T-helper 2 cell (primary cell): ENCODE measurements at regions not wholly inside any gene's neighbourhood (a gene's known extent, or its start where the extent isn't known, plus 50 kb on each side); places are given as distances from the start of the nearest gene placed in this dataset.
"Not testable (repeated sequence)": the region's sequence is repeated elsewhere in the genome, so short reads cannot be mapped to it uniquely, and the experiment has no call there.

Source experiments
- DNase-seq, 5 experiments: peaks; one replicate each; pipeline versions ENCODE4 v3.0.0 to v3.0.0-alpha.2; 2012 to 2022

- DNase-seq = no peak
These were observed 1169.0 kb upstream of the ATXN8OS start for GRCh38 chr13:68938639-68939038.

DNA sequence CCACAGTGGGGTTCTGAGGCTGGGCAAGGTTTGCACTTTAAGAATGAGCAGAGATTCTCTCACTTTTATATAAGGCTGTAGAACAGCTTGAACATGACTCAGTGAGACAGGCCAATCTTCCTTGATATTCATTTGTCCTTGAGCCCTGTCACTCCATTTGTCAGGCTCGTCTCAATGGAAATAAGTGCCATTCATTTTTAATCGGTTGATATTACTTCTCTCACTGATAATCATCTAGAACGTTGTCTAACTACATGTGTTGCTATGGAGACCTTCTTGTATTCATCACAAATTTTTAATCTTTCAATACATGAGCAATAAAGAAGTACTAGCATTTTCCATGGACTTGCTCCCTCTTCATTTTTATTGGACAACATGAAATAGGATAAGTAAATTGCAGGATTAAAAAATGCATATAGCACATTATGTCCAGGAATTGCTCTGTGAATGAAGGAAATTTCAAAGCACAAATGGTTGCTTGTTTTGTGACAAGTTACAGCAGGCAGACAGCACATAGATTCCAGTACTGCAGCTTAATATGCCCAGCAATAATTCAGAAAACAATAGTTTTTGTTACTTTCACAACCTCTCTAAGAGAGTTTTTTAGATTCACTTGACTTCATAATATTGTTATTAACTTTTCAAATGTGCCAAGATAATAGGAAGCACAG, 1178.4 kb upstream of the ATXN8OS start:
- DNase-seq = no peak

DNA sequence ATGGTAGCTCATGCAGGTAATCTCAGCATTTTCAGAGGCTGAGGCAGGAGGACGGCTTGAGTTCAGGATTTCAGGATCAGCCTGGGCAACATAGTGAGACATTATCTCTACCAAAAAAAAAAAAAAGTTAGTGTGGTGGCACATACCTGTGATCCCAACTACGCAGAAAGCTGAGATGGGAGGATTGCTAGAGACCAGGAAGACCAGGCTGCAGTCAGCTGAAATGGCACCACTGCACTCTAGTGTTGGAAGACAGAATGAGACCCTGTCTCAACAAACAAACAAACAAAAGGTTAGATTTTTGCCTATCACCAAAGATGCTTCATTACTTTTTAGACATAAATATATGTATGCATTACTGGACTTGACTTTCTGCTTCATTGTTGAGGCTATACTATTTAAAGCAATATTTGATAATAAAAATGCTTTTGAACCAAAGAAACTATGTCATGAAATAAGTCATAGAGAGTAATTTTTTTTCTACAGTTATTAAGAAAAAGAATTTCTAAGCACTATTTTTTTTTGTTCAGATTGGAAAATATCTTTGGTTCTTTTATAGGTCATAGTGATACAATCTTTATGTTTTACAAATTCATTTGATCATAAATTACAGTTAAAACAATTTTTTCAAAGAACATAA, 1180.1 kb upstream of the ATXN8OS start:
- DNase-seq = no peak

DNA sequence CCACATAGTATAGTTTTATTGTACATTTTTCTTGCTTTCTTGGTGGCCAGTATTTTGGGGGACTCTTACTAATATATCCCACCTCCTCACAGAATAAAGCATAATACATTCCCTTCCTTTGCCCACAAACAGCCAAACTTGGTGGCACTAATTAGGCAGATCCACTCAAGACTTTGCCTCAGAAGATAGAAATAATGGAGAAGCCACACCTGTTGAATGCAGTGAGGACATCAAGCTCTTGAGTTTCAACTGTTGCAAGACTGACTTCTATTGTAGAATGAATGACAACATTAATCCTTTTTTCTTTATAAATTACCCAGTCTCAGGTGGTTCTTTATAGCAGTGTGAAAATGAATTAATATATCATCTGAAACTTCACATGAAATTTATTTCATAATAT, 1183.6 kb upstream of the ATXN8OS start:
- DNase-seq = no peak

DNA sequence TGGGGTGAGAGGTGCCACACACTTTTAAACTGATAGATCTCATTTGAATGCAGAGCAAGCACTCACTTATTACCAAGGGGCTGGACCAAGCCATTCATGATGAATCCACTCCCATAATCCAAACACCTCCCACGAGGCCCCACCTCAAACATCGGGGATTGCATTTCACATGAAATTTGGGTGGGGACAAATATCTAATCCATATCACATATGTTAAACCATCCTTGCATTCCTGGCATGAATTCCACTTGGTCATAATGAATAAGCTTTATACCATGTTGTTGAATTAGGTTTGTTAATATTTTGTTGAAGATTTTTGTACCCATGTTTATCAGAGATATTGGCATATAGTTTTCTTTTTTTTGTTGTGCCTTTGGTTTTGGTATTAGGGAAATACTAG, 1198.7 kb upstream of the ATXN8OS start:
- no peak for DNase-seq

GRCh38 chr13:68905186-68905585, 1202.4 kb upstream of the ATXN8OS start:
- no peak for DNase-seq

DNA sequence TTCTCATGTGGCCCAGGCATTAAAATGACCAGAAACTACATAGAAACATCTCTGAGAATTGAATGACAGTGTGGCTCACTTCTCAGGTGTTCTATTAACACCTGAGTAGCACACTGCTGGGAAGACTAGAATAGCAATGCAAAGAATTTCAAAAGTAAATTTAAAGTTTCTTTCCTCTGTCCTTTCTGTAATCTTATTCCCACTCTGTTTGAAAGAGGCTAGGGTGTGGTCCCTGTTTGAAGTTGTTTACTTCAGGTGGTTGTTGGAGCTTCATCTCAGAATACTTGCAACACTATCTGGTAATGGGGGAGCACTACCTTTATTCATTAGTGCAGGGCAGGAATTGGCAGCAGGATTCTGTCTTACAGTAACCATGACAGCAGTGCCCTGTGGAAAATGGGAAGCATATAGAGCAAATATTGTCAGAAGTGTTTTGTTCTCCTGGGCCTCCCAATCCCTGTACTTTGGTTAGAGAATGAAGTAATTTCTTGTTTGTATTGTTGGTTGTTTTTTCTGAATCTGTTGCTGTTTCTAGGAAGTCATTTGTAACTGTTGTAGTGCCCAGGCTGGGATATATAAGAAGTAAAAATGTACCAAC, 1210.2 kb upstream of the ATXN8OS start:
- no peak for DNase-seq

DNA sequence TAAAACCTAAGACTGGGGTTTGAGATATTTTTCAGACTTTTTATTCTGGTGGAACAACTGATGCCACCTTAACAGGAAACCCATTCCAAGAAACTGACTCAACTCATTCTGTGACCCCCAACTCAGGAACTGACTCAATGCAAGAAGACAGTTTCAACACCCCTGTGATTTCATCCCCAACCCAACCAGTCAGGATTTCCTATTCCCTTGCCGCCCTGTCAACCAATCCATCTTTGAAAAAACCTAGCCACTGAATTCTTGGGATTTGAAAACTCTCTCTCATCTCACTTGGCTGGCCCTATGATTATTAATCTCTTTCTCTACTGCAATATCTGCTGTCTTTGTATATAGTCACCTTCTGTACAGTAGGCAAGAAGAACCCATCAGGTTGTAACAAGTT, 1211.9 kb upstream of the ATXN8OS start:
- DNase-seq = no peak

GRCh38 chr13:68893721-68894120, 1213.9 kb upstream of the ATXN8OS start:
- DNase-seq = not testable (repeated sequence)

GRCh38 chr13:68892596-68892995, 1215.0 kb upstream of the ATXN8OS start:
- DNase-seq = not testable (repeated sequence)

GRCh38 chr13:68890101-68890500, 1217.5 kb upstream of the ATXN8OS start:
- not testable (repeated sequence) for DNase-seq

DNA sequence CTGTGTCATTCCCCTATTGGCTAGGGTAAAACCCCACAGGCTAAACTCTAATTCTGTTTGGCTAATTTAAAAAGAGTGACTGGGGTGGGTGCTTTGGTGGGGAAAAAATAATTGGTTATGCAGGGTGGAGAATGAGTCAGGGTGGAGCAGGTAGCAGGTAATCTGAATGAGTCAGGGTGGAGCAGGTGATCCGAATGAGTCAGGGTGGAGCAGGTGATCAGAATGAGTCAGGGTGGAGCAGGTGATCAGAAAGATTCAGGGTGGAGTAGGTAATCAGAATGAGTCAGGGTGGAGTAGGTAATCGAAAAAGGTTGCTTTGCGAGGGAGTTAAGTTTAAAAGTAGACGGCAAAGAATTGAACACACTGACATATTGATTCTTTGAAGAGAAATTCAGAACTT, 1218.8 kb upstream of the ATXN8OS start:
- DNase-seq = no peak

DNA sequence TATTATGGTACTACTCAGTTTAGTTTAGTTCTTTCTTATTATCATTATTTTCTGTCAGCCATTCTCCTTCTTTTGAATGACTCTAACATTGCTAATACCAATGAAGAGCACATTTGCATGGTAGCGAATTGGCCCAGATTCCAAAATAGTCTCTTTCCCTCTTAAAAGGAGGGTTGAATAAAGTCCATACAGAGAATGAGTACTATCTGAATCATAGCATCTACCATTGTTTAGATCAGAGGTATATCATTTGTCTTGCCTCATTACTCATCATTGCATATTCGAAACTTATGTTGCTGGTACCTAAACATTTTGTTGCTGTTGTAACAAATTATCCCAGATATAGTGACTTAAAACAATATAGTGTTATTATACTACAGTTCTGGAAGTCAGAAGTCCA, 1235.3 kb upstream of the ATXN8OS start:
- no peak for DNase-seq

DNA sequence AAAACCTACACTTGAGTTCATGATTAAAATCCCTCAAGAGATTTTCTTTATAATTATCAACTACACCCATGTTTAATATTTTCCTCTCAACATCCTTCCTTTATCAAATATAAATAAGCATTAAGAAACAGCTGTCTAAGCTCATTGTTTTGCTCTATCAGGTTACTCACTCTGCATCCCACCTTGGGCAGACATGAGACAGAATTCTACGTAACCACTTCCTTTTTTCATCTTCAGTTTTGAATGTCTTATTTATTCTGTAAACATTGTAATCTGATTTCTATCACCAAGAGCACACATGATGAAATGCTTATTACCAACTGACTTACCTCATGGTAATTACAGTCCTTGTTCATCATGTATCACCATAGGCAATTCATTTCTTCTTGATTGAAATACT, 1256.6 kb upstream of the ATXN8OS start:
- no peak for DNase-seq

- no peak for DNase-seq
These were observed 1257.5 kb upstream of the ATXN8OS start for GRCh38 chr13:68850160-68850559.

GRCh38 chr13:68846663-68847062, 1261.0 kb upstream of the ATXN8OS start:
- DNase-seq = no peak

DNA sequence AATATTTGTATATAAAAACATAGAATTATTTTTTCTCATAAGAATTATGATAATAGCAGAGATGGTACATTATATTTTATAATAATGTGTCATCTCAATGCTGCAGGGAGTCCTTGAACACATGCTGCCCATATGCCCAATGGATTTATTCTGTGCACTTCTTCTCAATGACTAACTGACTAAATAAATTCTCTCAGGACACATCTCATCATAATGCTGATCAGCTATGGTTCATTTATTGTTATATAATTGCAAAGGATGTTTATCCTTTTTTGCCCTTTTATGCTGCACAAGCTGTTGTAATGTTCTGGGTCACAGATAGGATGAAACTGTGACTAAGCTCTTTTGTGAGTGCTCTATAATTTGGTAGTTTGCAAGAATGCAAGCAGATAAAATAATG, 1273.3 kb upstream of the ATXN8OS start:
- DNase-seq = no peak

- DNase-seq = no peak
These were observed 1290.9 kb upstream of the ATXN8OS start for GRCh38 chr13:68816715-68817114.

- DNase-seq = no peak
These were observed 1294.3 kb upstream of the ATXN8OS start for GRCh38 chr13:68813180-68813796.

DNA sequence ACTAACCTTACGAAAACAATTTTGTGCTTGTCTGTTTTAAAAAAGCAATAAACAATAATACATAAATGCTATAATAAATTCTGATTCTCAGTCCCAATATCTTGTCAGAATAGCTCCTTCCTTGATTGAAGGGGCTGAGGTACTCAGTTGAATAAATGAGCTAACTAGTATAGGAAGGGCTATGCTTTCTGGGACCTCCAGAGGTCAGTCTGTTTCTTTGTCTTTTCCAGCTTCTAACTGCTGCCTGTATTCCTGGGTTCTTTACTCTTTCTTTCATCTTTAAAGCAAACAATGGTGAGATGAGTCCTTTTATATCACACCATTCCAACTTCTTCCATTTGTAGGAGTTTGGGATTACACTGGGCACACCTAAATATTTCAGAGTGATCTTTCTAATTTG, 1297.0 kb upstream of the ATXN8OS start:
- no peak for DNase-seq

DNA sequence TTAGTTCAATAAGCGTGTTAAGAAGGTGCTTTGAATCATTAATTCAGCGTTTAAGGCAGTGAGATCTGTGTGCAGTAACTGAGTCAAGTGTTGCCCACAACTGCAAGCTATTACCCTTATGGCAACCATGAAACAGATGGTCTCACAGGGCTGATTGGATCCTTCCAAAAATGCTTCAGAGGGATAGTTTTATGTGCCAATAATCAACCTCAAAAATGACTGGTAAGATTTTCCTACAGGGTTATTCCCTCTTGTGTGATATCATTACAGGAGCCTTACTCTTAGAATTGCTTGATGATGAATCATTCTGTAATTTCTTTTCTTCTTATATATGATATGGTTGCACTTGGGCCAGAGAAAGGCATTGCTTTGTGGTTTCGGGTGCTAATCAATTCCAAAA, 1299.2 kb upstream of the ATXN8OS start:
- no peak for DNase-seq

DNA sequence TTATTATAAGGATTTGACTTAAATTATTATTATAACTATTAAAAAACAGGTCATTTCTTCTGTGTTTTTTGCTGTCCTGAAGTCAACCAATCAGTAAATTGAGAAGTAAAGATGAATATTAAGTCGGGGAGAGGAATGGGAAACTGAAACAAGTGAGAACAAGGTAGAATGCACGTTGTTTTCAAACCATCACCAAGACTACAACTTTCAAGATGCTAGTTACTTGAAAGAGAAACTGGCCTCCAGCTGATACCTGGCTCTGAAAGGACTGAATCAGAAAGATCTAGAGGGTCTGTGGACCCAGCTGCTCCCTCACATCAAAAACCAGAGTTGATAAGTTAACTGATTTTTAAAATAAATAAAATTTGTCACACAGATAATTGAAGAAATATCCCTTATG, 1301.5 kb upstream of the ATXN8OS start:
- DNase-seq = no peak

GRCh38 chr13:68784275-68784674, 1323.4 kb upstream of the ATXN8OS start:
- no peak for DNase-seq

DNA sequence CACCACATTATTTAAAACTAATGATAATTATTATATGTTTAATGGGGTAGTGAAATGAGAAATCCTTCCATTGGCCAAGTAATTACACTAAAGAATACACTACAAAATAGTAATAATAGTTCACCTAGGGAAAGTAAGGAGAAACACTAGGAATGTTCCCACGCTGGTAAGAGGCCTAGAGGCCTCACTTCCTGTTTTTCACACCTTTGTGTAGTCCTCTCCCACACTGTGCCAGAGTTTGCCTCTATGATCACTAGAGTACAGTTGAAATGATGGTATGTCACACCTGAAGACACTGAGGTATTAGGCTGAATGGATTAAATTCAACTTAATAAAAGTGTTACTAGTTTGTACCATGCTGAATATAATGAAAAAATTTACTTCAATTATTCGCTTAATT, 1348.0 kb upstream of the ATXN8OS start:
- DNase-seq = no peak
